PC-9 (cell line): ENCODE measurements at regions not wholly inside any gene's neighbourhood (a gene's known extent, or its start where the extent isn't known, plus 50 kb on each side); places are given as distances from the start of the nearest gene placed in this dataset.

Experiments used
- BruUV-seq: library from RNA; stranded (reverse); fragments of 400-500 nt; replicated peaks from 2 replicates; lab custom pipeline; 2021; lab: Mats Ljungman, UMichigan
- CTCF ChIA-PET: fragments of 300-600 bp; sonication (Branson Sonifier 250); formaldehyde crosslinking; loops from one replicate; lab custom pipeline; 2022; ENCODE audit warnings: antibody characterized with exemption; lab: Charles Lee
- POLR2A ChIA-PET: fragments of 300-600 bp; sonication (Branson Sonifier 250); formaldehyde crosslinking; loops from one replicate; lab custom pipeline; 2022; ENCODE audit warnings: antibody characterized with exemption; ENCODE audit not compliant: unreplicated experiment; lab: Charles Lee
- DNase-seq, 2 experiments: peaks; one replicate each; pipeline versions ENCODE4 v3.0.0 to v3.0.0-alpha.2; 2015 to 2022; ENCODE audit warnings: mixed read lengths in 1 of 2
- H2AFZ ChIP-seq: fragments of 200-600 bp; sonication (generic); 2 replicates; pipeline ENCODE4 v1.8.1; 2017; ENCODE audit warnings: antibody characterized with exemption
- H3F3A ChIP-seq: fragments of 200-600 bp; sonication (generic); 2 replicates; pipeline ENCODE4 v1.8.1; 2017; ENCODE audit warnings: antibody characterized with exemption, mild to moderate bottlenecking, low read depth; ENCODE audit not compliant: insufficient read depth
- H3K27ac ChIP-seq: fragments of 200-600 bp; sonication (generic); 2 replicates; pipeline ENCODE4 v1.6.1; 2016; ENCODE audit warnings: mixed run types
- H3K27me3 ChIP-seq: fragments of 200-600 bp; sonication (generic); 2 replicates; pipeline ENCODE4 v1.6.1; 2016; ENCODE audit warnings: low read depth, mixed run types; ENCODE audit not compliant: insufficient read depth
- H3K36me3 ChIP-seq: fragments of 200-600 bp; sonication (generic); 2 replicates; pipeline ENCODE4 v1.6.1; 2016; ENCODE audit warnings: low read depth, mixed run types
- H3K4me1 ChIP-seq: fragments of 200-600 bp; sonication (generic); replicated peaks from 2 replicates; pipeline ENCODE4 v1.6.1; 2016; ENCODE audit warnings: mixed run types; ENCODE audit not compliant: insufficient read depth
- H3K4me2 ChIP-seq: fragments of 200-600 bp; sonication (generic); 2 replicates; pipeline ENCODE4 v1.6.1; 2017; ENCODE audit warnings: mixed run types
- H3K4me3 ChIP-seq: fragments of 200-600 bp; sonication (generic); 2 replicates; pipeline ENCODE4 v1.6.1; 2016; ENCODE audit warnings: mixed run types
- H3K79me2 ChIP-seq: fragments of 200-600 bp; sonication (generic); 2 replicates; pipeline ENCODE4 v1.6.1; 2017; ENCODE audit warnings: low read depth, mixed run types
- H3K9me2 ChIP-seq: fragments of 200-600 bp; sonication (generic); 2 replicates; pipeline ENCODE4 v1.8.1; 2017; ENCODE audit warnings: mild to moderate bottlenecking; ENCODE audit not compliant: insufficient read depth
- H3K9me3 ChIP-seq: fragments of 200-600 bp; sonication (generic); 2 replicates; pipeline ENCODE4 v1.8.1; 2016; ENCODE audit warnings: low read depth; ENCODE audit not compliant: insufficient read depth
- H4K20me1 ChIP-seq: fragments of 200-600 bp; sonication (generic); 2 replicates; pipeline ENCODE4 v1.8.1; 2017; ENCODE audit not compliant: insufficient read depth
- CTCF ChIP-seq: fragments of 200-600 bp; sonication (generic); conservative IDR thresholded peaks from 2 replicates; pipeline ENCODE4 v1.6.1; 2017; ENCODE audit warnings: mixed run types, antibody characterized with exemption, mild to moderate bottlenecking, moderate library complexity
- EZH2 ChIP-seq: fragments of 200-600 bp; sonication (generic); IDR thresholded peaks from 2 replicates; pipeline ENCODE4 v1.8.0; 2017; ENCODE audit warnings: antibody characterized with exemption, low read depth
- intact Hi-C: fragments of 100-400 bp; cut with micrococcal nuclease; formaldehyde crosslinking; loops from one replicate; pipeline ENCODE4 v1.10.0; 2022; ENCODE audit not compliant: unreplicated experiment

- Histone ChIP-seq H3K36me3 (no peaks in the 10 kb centered on the region), H3K27ac (no peak overlapping the region), H3K4me2 (no peak overlapping the region), H3F3A (no peaks in the 10 kb centered on the region), H3K27me3 (no peaks in the 10 kb centered on the region), H3K9me2 (no peaks in the 10 kb centered on the region), H3K79me2 (no peaks in the 10 kb centered on the region), H2AFZ (no peak overlapping the region), H3K4me1 (no peaks in the 10 kb centered on the region), H3K9me3 (no peaks in the 10 kb centered on the region), H4K20me1 (no peaks in the 10 kb centered on the region), H3K4me3 (no peak overlapping the region)
- TF ChIP-seq CTCF (no peak), EZH2 (no peak)
- ChIA-PET CTCF (no interaction called here), POLR2A (no interaction called here)
- DNase-seq = no peak
- no TSS peak for BruUV-seq
- intact Hi-C loops = no loop called here
These were observed 654.5 kb downstream of the OLFM4 start for GRCh38 chr13:53683146-53683545.

GRCh38 chr13:53683608-53684007, 655.0 kb downstream of the OLFM4 start:
- ChIA-PET POLR2A (no interaction called here), CTCF (no interaction called here)
- H2AFZ ChIP-seq = no peak overlapping the region
- H3K9me2 ChIP-seq = no peaks in the 10 kb centered on the region
- no peak for DNase-seq
- no TSS peak for BruUV-seq
- H4K20me1 ChIP-seq = no peaks in the 10 kb centered on the region
- H3K79me2 ChIP-seq = no peaks in the 10 kb centered on the region
- no peaks in the 10 kb centered on the region for H3K4me1 ChIP-seq
- no peak for TF ChIP-seq EZH2
- no peak for TF ChIP-seq CTCF
- H3K4me3 ChIP-seq = no peak overlapping the region
- no peaks in the 10 kb centered on the region for H3K36me3 ChIP-seq
- no peaks in the 10 kb centered on the region for H3K27me3 ChIP-seq
- no peak overlapping the region for H3K27ac ChIP-seq
- H3K9me3 ChIP-seq = no peaks in the 10 kb centered on the region
- intact Hi-C loops = no loop called here
- no peaks in the 10 kb centered on the region for H3F3A ChIP-seq
- H3K4me2 ChIP-seq = no peak overlapping the region

- no peak overlapping the region for H2AFZ ChIP-seq
- no peaks in the 10 kb centered on the region for H3K36me3 ChIP-seq
- H3K79me2 ChIP-seq = no peaks in the 10 kb centered on the region
- H3K27me3 ChIP-seq = no peaks in the 10 kb centered on the region
- ChIA-PET CTCF (no interaction called here), POLR2A (no interaction called here)
- no peak overlapping the region for H3K27ac ChIP-seq
- TF ChIP-seq CTCF (no peak), EZH2 (no peak)
- H3K4me2 ChIP-seq = no peak overlapping the region
- BruUV-seq = no TSS peak
- H3K9me2 ChIP-seq = no peaks in the 10 kb centered on the region
- no peaks in the 10 kb centered on the region for H4K20me1 ChIP-seq
- H3F3A ChIP-seq = no peaks in the 10 kb centered on the region
- intact Hi-C loops = no loop called here
- DNase-seq = no peak
- H3K4me1 ChIP-seq = no peaks in the 10 kb centered on the region
- no peaks in the 10 kb centered on the region for H3K9me3 ChIP-seq
- H3K4me3 ChIP-seq = no peak overlapping the region
These were observed 662.8 kb downstream of the OLFM4 start for GRCh38 chr13:53691417-53691816.
